SK-N-SH treated with all-trans-retinoic acid at 6 μM for 48 hours (cell line): ENCODE measurements at regions not wholly inside any gene's neighbourhood (a gene's known extent, or its start where the extent isn't known, plus 50 kb on each side); places are given as distances from the start of the nearest gene placed in this dataset.

Source experiments
- ATAC-seq: fragments of 200-7000 bp; cut with Tn5 transposase; 3 replicates; pipeline ENCODE4 v1.9.1; 2020; ENCODE audit warnings: mild to moderate bottlenecking, moderate library complexity
- ARNTL ChIP-seq: fragments of 450-650 bp; formaldehyde crosslinking; IDR thresholded peaks from 2 replicates; pipeline ENCODE4 v1.5.0; 2020; ENCODE audit warnings: low read depth, mild to moderate bottlenecking, moderate library complexity, borderline replicate concordance
- BACH2 ChIP-seq: fragments of 250-450 bp; sonication (Bioruptor Pico); IDR thresholded peaks from 2 replicates; pipeline ENCODE4 v1.9.0; 2021; ENCODE audit warnings: mild to moderate bottlenecking, borderline replicate concordance
- CREB5 ChIP-seq: fragments of 250-450 bp; sonication (Bioruptor Pico); IDR thresholded peaks from 2 replicates; pipeline ENCODE4 v1.5.1; 2020; ENCODE audit warnings: low read depth, mild to moderate bottlenecking, moderate library complexity
- CSRNP3 ChIP-seq: fragments of 250-450 bp; sonication (Bioruptor Pico); IDR thresholded peaks from 2 replicates; pipeline ENCODE4 v1.5.1; 2021; ENCODE audit warnings: mild to moderate bottlenecking, moderate library complexity
- ESRRG ChIP-seq: fragments of 250-450 bp; sonication (Bioruptor Pico); IDR thresholded peaks from 2 replicates; pipeline ENCODE4 v1.6.1; 2021; ENCODE audit warnings: mild to moderate bottlenecking
- GLIS3 ChIP-seq: fragments of 250-450 bp; sonication (Bioruptor Pico); IDR thresholded peaks from 2 replicates; pipeline ENCODE4 v1.5.0; 2020; ENCODE audit warnings: mild to moderate bottlenecking, moderate library complexity
- ISL1 ChIP-seq: fragments of 250-450 bp; sonication (Bioruptor Pico); IDR thresholded peaks from 2 replicates; pipeline ENCODE4 v2.1.2; 2022; ENCODE audit warnings: mild to moderate bottlenecking, moderate library complexity
- PATZ1 ChIP-seq: fragments of 250-450 bp; sonication (Bioruptor Pico); IDR thresholded peaks from 2 replicates; pipeline ENCODE4 v1.8.0; 2020; ENCODE audit warnings: mild to moderate bottlenecking, moderate library complexity, borderline replicate concordance
- POU6F1 ChIP-seq: fragments of 250-450 bp; sonication (Bioruptor Pico); IDR thresholded peaks from 2 replicates; pipeline ENCODE4 v1.8.0; 2021; ENCODE audit warnings: low read depth, mild to moderate bottlenecking, moderate library complexity, borderline replicate concordance
- PPARA ChIP-seq: fragments of 250-450 bp; sonication (Bioruptor Pico); IDR thresholded peaks from 2 replicates; pipeline ENCODE4 v1.5.0; 2020; ENCODE audit warnings: mild to moderate bottlenecking, borderline replicate concordance
- RARB ChIP-seq: fragments of 250-450 bp; sonication (Bioruptor Pico); IDR thresholded peaks from 2 replicates; pipeline ENCODE4 v1.8.0; 2021; ENCODE audit warnings: mild to moderate bottlenecking, moderate library complexity
- SNAI2 ChIP-seq: fragments of 250-450 bp; sonication (Bioruptor Pico); IDR thresholded peaks from 2 replicates; pipeline ENCODE4 v1.5.0; 2020; ENCODE audit warnings: mild to moderate bottlenecking, moderate library complexity
- TCF4 ChIP-seq: fragments of 250-450 bp; sonication (Bioruptor Pico); IDR thresholded peaks from 2 replicates; pipeline ENCODE4 v1.8.0; 2021; ENCODE audit warnings: mild to moderate bottlenecking, moderate library complexity, borderline replicate concordance
- TOX ChIP-seq: fragments of 250-450 bp; sonication (Bioruptor Pico); IDR thresholded peaks from 2 replicates; pipeline ENCODE4 v1.8.0; 2021; ENCODE audit warnings: mild to moderate bottlenecking, moderate library complexity, borderline replicate concordance
- TSHZ2 ChIP-seq: fragments of 250-450 bp; sonication (Bioruptor Pico); IDR thresholded peaks from 2 replicates; pipeline ENCODE4 v1.5.0; 2020; ENCODE audit warnings: mild to moderate bottlenecking, moderate library complexity
- ZFP3 ChIP-seq: fragments of 250-450 bp; sonication (Bioruptor Pico); IDR thresholded peaks from 2 replicates; pipeline ENCODE4 v1.5.0; 2020; ENCODE audit warnings: mild to moderate bottlenecking, moderate library complexity
- ZFP30 ChIP-seq: fragments of 450-650 bp; formaldehyde crosslinking; IDR thresholded peaks from 2 replicates; pipeline ENCODE4 v1.5.0; 2022; ENCODE audit warnings: mild to moderate bottlenecking, moderate library complexity
- ZNF565 ChIP-seq: fragments of 450-650 bp; formaldehyde crosslinking; conservative IDR thresholded peaks from 2 replicates; pipeline ENCODE4 v1.5.0; 2020; ENCODE audit warnings: low read depth, mild to moderate bottlenecking, moderate library complexity
- ZNF70 ChIP-seq: fragments of 450-650 bp; formaldehyde crosslinking; IDR thresholded peaks from 2 replicates; pipeline ENCODE4 v1.5.0; 2020; ENCODE audit warnings: mild to moderate bottlenecking, moderate library complexity

- TF ChIP-seq ZNF565 (CRISPR knock-in tag): no peak
- no peak for TF ChIP-seq ZFP30 (CRISPR knock-in tag)
- no peak for TF ChIP-seq PPARA (CRISPR knock-in tag)
- TF ChIP-seq ZFP3 (CRISPR knock-in tag): no peak
- TF ChIP-seq PATZ1 (CRISPR knock-in tag): no peak
- TF ChIP-seq TCF4 (CRISPR knock-in tag): no peak
- TF ChIP-seq ESRRG (CRISPR knock-in tag): no peak
- TF ChIP-seq ISL1 (CRISPR knock-in tag): no peak
- TF ChIP-seq GLIS3 (CRISPR knock-in tag): no peak
- no peak for TF ChIP-seq TSHZ2 (CRISPR knock-in tag)
- TF ChIP-seq SNAI2 (CRISPR knock-in tag): no peak
- no peak for TF ChIP-seq BACH2 (CRISPR knock-in tag)
- no peak for TF ChIP-seq POU6F1 (CRISPR knock-in tag)
- no peak for TF ChIP-seq RARB
- no peak for TF ChIP-seq ARNTL (CRISPR knock-in tag)
- no peak for TF ChIP-seq CSRNP3 (CRISPR knock-in tag)
Measured at GRCh38 chr4:182143086-182143821, 99.9 kb upstream of the TENM3 start.

GRCh38 chr4:182143822-182144625 is 99.2 kb upstream of the TENM3 start:
- TF ChIP-seq POU6F1 (CRISPR knock-in tag) (0 out of 2 replicates have a peak, but pooled peaks have one; percentile 20), ESRRG (CRISPR knock-in tag) (no peak), TOX (CRISPR knock-in tag) (no peak), ISL1 (CRISPR knock-in tag) (no peak), CSRNP3 (CRISPR knock-in tag) (no peak), ZNF70 (CRISPR knock-in tag) (no peak), CREB5 (CRISPR knock-in tag) (no peak), GLIS3 (CRISPR knock-in tag) (no peak), TCF4 (CRISPR knock-in tag) (no peak)
- peak; percentile 83 for ATAC-seq

More at GRCh38 chr4:182143086-182143821, 99.9 kb upstream of the TENM3 start:
- no peak for ATAC-seq
